ENCODE measurements at regions not wholly inside any gene's neighbourhood (a gene's known extent, or its start where the extent isn't known, plus 50 kb on each side); places are given as distances from the start of the nearest gene placed in this dataset.
A peak's percentile ranks its signal among the peaks of the same experiment; 100 is the strongest.

GRCh38 chr11:10358696-10359095 lies 53.8 kb downstream of the ADM start:
- Mint-ChIP-seq H3K27me3 (peaks cover 15% of the 10 kb centered on the region), H3K9me3 (no peaks in the 10 kb centered on the region), H3K4me3 (no peak overlapping the region), H3K36me3 (ENCODE audit: low read depth) (no peaks in the 10 kb centered on the region), H3K27ac (no peak overlapping the region), H3K4me1 (peaks cover 3% of the 10 kb centered on the region)
- no peak for DNase-seq
- CTCF ChIA-PET, result no interaction called here
- POLR2A ChIA-PET, result no interaction called here

GRCh38 chr11:10359171-10359570 lies 54.3 kb downstream of the ADM start:
- Mint-ChIP-seq H3K4me3 (no peak overlapping the region), H3K36me3 (ENCODE audit: low read depth) (no peaks in the 10 kb centered on the region), H3K9me3 (no peaks in the 10 kb centered on the region), H3K27me3 (peaks cover 14% of the 10 kb centered on the region), H3K4me1 (peaks cover 3% of the 10 kb centered on the region), H3K27ac (no peak overlapping the region)
- ChIA-PET CTCF (no interaction called here), POLR2A (no interaction called here)
- DNase-seq, result no peak

- peaks cover 12% of the 10 kb centered on the region for H3K27me3 Mint-ChIP-seq
- DNase-seq, result no peak
- H3K4me1 Mint-ChIP-seq, result peaks cover 3% of the 10 kb centered on the region
- no peaks in the 10 kb centered on the region for H3K36me3 Mint-ChIP-seq (ENCODE audit: low read depth)
- no peak overlapping the region for H3K27ac Mint-ChIP-seq
- no peak overlapping the region for H3K4me3 Mint-ChIP-seq
- CTCF ChIA-PET, result no interaction called here
- no peaks in the 10 kb centered on the region for H3K9me3 Mint-ChIP-seq
- POLR2A ChIA-PET, result no interaction called here
These were observed 56.0 kb downstream of the ADM start for GRCh38 chr11:10360835-10361234.

GRCh38 chr11:10365045-10365444 lies 60.2 kb downstream of the ADM start:
- POLR2A ChIA-PET, result no interaction called here

GRCh38 chr11:10366568-10367331 lies 61.9 kb downstream of the ADM start:
- no peak overlapping the region for H3K4me3 Mint-ChIP-seq

More at GRCh38 chr11:10365045-10365444, 60.2 kb downstream of the ADM start:
- Mint-ChIP-seq H3K27ac (no peak overlapping the region), H3K27me3 (peaks cover 7% of the 10 kb centered on the region), H3K9me3 (no peaks in the 10 kb centered on the region), H3K4me3 (no peak overlapping the region), H3K36me3 (ENCODE audit: low read depth) (no peaks in the 10 kb centered on the region), H3K4me1 (peaks cover 5% of the 10 kb centered on the region)
- CTCF ChIA-PET, result interaction anchor here (0.5 to 1.7 kb wide), 2 partner anchors 17 to 277 kb away, joined by 3 read pairs; no protein-coding TSS in a partner anchor
- DNase-seq, result no peak

GRCh38 chr11:10371926-10372641 lies 67.2 kb downstream of the ADM start:
- Mint-ChIP-seq H3K36me3 (ENCODE audit: low read depth) (no peaks in the 10 kb centered on the region), H3K27ac (no peak overlapping the region), H3K9me3 (no peaks in the 10 kb centered on the region), H3K4me1 (no peaks in the 10 kb centered on the region), H3K27me3 (peaks cover 3% of the 10 kb centered on the region), H3K4me3 (no peak overlapping the region)
- POLR2A ChIA-PET, result no interaction called here
- CTCF ChIA-PET, result no interaction called here
- DNase-seq, result no peak

More at GRCh38 chr11:10366568-10367331, 61.9 kb downstream of the ADM start:
- H3K9me3 Mint-ChIP-seq, result no peaks in the 10 kb centered on the region
- DNase-seq, result peak; percentile 67
- ChIA-PET POLR2A (no interaction called here), CTCF (interaction anchor here (0.5 to 1.7 kb wide), 14 partner anchors 8 to 368 kb away, joined by 3 to 6 read pairs (median 3); no protein-coding TSS in a partner anchor)
- H3K27me3 Mint-ChIP-seq, result peaks cover 2% of the 10 kb centered on the region
- no peaks in the 10 kb centered on the region for H3K36me3 Mint-ChIP-seq (ENCODE audit: low read depth)
- H3K4me1 Mint-ChIP-seq, result peaks cover 5% of the 10 kb centered on the region
- no peak overlapping the region for H3K27ac Mint-ChIP-seq

- DNase-seq, result no peak
- ChIA-PET POLR2A (no interaction called here), CTCF (no interaction called here)
- Mint-ChIP-seq H3K27me3 (peaks cover 3% of the 10 kb centered on the region), H3K36me3 (ENCODE audit: low read depth) (no peaks in the 10 kb centered on the region), H3K4me1 (no peaks in the 10 kb centered on the region), H3K27ac (no peak overlapping the region), H3K9me3 (no peaks in the 10 kb centered on the region), H3K4me3 (no peak overlapping the region)
These were observed 68.5 kb downstream of the ADM start for GRCh38 chr11:10373340-10373739.

- Mint-ChIP-seq H3K36me3 (ENCODE audit: low read depth) (no peaks in the 10 kb centered on the region), H3K27me3 (peaks cover 3% of the 10 kb centered on the region), H3K4me3 (no peak overlapping the region), H3K9me3 (no peaks in the 10 kb centered on the region), H3K27ac (no peak overlapping the region), H3K4me1 (no peaks in the 10 kb centered on the region)
- no peak for DNase-seq
- CTCF ChIA-PET, result no interaction called here
- POLR2A ChIA-PET, result no interaction called here
These were observed 69.1 kb downstream of the ADM start for GRCh38 chr11:10373929-10374328.

- H3K27ac Mint-ChIP-seq, result no peak overlapping the region
- peaks cover 3% of the 10 kb centered on the region for H3K27me3 Mint-ChIP-seq
These were observed 69.5 kb downstream of the ADM start for GRCh38 chr11:10374386-10374785.

GRCh38 chr11:10375280-10375971 lies 70.6 kb downstream of the ADM start:
- CTCF ChIA-PET, result interaction anchor here (0.6 to 1.2 kb wide), 2 partner anchors 9 to 465 kb away, joined by 4 to 5 read pairs; no protein-coding TSS in a partner anchor
- Mint-ChIP-seq H3K9me3 (no peaks in the 10 kb centered on the region), H3K36me3 (ENCODE audit: low read depth) (no peaks in the 10 kb centered on the region), H3K4me3 (no peak overlapping the region), H3K4me1 (no peaks in the 10 kb centered on the region), H3K27ac (no peak overlapping the region), H3K27me3 (peaks cover 3% of the 10 kb centered on the region)
- POLR2A ChIA-PET, result no interaction called here
- DNase-seq, result no peak

More at GRCh38 chr11:10374386-10374785, 69.5 kb downstream of the ADM start:
- Mint-ChIP-seq H3K4me1 (no peaks in the 10 kb centered on the region), H3K4me3 (no peak overlapping the region), H3K36me3 (ENCODE audit: low read depth) (no peaks in the 10 kb centered on the region), H3K9me3 (no peaks in the 10 kb centered on the region)
- ChIA-PET CTCF (interaction anchor here (1.2 kb wide), 1 partner anchor 8 kb away, joined by 4 read pairs; no protein-coding TSS in a partner anchor), POLR2A (no interaction called here)
- no peak for DNase-seq

GRCh38 chr11:10376061-10376460 lies 71.2 kb downstream of the ADM start:
- no peak overlapping the region for H3K4me3 Mint-ChIP-seq
- no peaks in the 10 kb centered on the region for H3K36me3 Mint-ChIP-seq (ENCODE audit: low read depth)
- peaks cover 5% of the 10 kb centered on the region for H3K27me3 Mint-ChIP-seq
- DNase-seq, result no peak
- H3K27ac Mint-ChIP-seq, result no peak overlapping the region
- ChIA-PET CTCF (no interaction called here), POLR2A (no interaction called here)
- no peaks in the 10 kb centered on the region for H3K4me1 Mint-ChIP-seq
- H3K9me3 Mint-ChIP-seq, result no peaks in the 10 kb centered on the region

- CTCF ChIA-PET, result no interaction called here
- POLR2A ChIA-PET, result no interaction called here
These were observed 72.3 kb downstream of the ADM start for GRCh38 chr11:10377183-10377582.

GRCh38 chr11:10378362-10378761 lies 73.5 kb downstream of the ADM start:
- no peak overlapping the region for H3K4me3 Mint-ChIP-seq
- DNase-seq, result no peak
- POLR2A ChIA-PET, result no interaction called here
- no peaks in the 10 kb centered on the region for H3K36me3 Mint-ChIP-seq (ENCODE audit: low read depth)
- H3K9me3 Mint-ChIP-seq, result peaks cover 2% of the 10 kb centered on the region
- H3K27ac Mint-ChIP-seq, result no peak overlapping the region
- CTCF ChIA-PET, result interaction anchor here (0.6 to 2.3 kb wide), 4 partner anchors 12 to 358 kb away, joined by 3 to 6 read pairs (median 3); no protein-coding TSS in a partner anchor
- H3K27me3 Mint-ChIP-seq, result peaks cover 8% of the 10 kb centered on the region
- no peaks in the 10 kb centered on the region for H3K4me1 Mint-ChIP-seq

More at GRCh38 chr11:10377183-10377582, 72.3 kb downstream of the ADM start:
- no peak for DNase-seq
- H3K27me3 Mint-ChIP-seq, result peaks cover 7% of the 10 kb centered on the region
- H3K36me3 Mint-ChIP-seq (ENCODE audit: low read depth), result no peaks in the 10 kb centered on the region
- no peaks in the 10 kb centered on the region for H3K4me1 Mint-ChIP-seq
- H3K4me3 Mint-ChIP-seq, result no peak overlapping the region
- no peak overlapping the region for H3K27ac Mint-ChIP-seq
- H3K9me3 Mint-ChIP-seq, result no peaks in the 10 kb centered on the region

Data from activated CD4-positive, alpha-beta T cell treated with anti-CD3 and anti-CD28 coated beads, Interleukin-2, amount 10 ng/mL, durations not matched to agents 7 days and 5 days (primary cell).